Non-pigmented ciliary epithelial cell (primary cell): ENCODE measurements at regions not wholly inside any gene's neighbourhood (a gene's known extent, or its start where the extent isn't known, plus 50 kb on each side); places are given as distances from the start of the nearest gene placed in this dataset.
"Not testable (repeated sequence)": the region's sequence is repeated elsewhere in the genome, so short reads cannot be mapped to it uniquely, and the experiment has no call there.

Experiments
- DNase-seq: peaks from one replicate; pipeline ENCODE4 v3.0.0-alpha.2; 2010; ENCODE audit warnings: low read depth

- no peak for DNase-seq
Observed at GRCh38 chr20:11976966-11977365, 59.3 kb downstream of the BTBD3 start.

GRCh38 chr20:11978496-11978895, 60.8 kb downstream of the BTBD3 start:
- no peak for DNase-seq

GRCh38 chr20:11979306-11979990, 61.8 kb downstream of the BTBD3 start:
- DNase-seq = no peak

DNA sequence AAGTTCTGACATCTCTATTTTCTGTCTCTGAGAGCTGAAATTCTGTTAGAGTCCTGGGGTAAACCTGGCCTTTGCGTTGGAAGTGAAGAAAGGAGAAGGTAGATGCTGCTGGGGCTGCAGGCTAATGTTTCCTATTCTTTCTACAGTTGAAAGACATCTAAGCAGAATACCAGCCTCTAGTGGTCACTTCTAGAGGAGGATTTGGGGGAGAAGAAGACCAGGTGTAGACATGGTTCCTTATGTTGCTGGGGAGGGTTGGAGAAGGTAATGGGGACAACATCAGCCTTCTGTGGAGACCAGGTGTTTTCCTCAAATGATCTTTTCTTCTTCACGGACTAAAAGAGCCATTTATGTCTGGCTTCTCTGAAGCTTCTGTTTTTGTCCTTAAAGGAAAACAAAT, 62.6 kb downstream of the BTBD3 start:
- no peak for DNase-seq

DNA sequence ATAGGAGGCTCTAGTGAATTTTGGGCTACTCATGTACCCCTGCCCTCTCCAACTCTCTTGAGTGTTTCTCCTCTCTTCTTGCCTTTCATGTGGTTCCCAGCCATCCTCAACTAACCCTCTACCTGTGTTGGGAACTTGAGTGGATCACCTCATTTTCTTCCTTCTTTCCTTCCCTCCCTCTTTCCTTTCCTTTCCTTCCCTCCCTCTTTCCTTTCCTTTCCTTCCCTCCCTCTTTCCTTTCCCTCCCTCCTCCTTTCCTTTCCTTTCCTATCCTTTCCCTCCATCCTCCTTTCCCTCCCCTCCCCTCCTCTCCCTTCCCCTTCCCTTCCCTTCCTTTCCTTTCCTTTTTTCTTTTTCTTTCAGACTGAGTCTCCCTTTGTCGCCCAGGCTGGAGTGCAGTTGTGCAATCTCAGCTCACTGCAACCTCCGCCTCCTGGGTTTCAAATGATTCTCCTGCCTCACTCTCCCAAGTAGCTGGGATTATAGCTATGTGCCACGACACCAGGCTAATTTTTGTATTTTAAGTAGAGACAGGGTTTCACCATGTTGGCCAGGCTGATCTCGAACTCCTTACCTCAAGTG, 63.8 kb downstream of the BTBD3 start:
- DNase-seq = no peak

- DNase-seq = no peak
Observed at GRCh38 chr20:11982289-11982954, 64.7 kb downstream of the BTBD3 start.

DNA sequence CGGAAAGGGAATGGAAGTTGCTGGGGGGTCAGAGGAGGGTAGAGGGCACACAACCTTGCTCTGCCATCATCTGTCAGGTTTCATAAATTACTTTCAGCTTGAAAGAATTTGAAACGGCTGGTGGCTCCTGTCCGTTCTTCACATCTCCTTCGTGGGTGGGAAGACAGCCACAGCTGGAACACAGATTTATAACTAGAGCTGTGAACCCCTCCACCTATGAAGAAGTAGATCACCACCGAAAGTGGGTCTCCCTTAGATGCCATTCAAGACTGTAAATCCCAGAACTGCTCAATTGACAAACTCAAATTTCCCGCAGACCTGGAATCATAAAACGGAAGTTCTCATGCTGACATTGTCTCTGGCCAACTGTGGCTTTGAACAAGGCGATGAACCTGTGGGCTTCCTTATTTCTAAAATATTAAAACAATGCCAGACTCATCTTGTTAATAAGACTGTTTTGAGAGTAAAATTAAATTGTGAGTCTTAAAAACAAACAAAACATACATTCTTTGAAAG, 65.3 kb downstream of the BTBD3 start:
- DNase-seq = no peak

DNA sequence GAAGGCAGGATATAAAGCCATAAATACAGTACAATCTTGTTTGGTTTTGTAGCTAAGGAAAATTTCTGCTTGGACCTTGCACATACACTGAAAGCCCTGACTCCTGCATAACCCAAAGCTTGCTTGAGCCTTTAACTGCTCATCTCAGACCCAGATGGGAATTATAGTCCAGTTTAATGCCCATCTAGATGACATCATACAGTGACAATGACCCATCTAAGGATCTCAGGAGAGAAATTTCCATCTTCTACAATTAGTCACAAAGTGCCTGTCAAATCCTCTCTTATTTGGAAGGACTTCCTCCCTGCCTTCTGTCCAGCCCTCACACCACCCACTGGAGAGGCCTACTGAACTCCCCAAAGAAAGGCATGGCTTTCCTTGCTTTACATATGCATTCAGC, 69.3 kb downstream of the BTBD3 start:
- no peak for DNase-seq

DNA sequence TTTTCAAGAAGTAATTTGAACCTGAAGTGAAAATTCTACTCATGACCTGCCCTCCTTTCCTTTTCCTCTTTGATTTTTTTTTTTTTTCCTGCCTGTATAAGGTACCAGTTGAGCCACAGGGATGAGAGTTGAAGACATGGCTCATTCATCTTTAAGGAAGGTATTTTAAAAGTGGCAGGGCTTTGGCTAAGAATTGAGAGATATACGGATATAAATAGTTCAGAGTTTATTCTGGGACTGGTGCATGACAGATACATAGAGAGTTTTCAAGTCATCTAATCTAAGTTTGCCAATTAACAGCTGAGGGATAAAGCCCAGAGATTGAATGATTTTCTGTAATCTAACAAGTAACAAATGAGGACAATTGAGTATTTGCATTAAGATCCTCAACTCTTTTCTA, 69.8 kb downstream of the BTBD3 start:
- no peak for DNase-seq

- DNase-seq = no peak
Observed at GRCh38 chr20:11989018-11989771, 71.5 kb downstream of the BTBD3 start.

DNA sequence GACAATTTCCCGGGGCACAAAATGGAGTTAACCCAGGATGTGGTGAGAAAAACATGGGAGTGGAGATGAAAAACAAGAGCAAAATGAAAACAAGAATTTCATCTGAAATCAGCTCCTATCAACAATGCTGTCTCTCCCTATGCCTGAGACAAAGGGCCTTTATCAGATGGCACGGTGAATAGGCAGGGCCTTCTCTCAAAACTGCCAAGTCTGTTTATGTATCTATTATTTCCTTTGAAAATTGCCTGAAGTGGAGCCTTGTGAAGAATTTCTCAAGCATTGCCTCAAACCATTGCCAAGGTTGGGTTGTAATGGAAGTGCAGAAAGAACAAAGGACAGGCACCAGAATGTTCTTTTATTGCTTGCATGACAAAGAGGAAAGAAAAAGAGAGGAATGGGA, 74.7 kb downstream of the BTBD3 start:
- no peak for DNase-seq

DNA sequence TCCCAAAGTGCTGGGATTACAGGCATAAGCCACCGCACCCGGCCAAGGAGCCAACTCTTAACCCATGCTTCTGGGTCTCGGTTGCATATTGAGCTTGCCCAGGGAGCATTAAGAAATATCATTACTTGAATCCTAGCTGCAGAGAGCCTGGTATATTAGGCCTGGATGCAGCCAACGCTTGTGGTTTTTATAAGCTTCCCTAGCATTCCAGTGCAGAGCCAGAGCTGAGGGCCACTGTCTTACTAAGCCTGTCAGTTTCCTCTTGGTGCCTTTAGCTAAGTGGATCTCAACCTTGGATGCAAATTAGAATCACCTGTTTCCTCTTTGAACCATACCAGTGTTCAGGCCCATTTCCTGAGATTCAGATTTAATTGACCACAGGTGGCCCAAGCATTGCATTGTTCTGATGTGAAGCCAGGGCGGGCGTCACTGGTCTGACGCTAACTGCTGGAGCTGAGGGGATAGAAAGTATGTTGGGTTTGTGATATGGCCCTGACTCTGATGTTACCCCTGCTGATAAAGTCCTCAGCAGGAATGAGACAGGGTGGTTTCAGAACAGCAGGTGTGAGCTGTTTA, 76.3 kb downstream of the BTBD3 start:
- no peak for DNase-seq

DNA sequence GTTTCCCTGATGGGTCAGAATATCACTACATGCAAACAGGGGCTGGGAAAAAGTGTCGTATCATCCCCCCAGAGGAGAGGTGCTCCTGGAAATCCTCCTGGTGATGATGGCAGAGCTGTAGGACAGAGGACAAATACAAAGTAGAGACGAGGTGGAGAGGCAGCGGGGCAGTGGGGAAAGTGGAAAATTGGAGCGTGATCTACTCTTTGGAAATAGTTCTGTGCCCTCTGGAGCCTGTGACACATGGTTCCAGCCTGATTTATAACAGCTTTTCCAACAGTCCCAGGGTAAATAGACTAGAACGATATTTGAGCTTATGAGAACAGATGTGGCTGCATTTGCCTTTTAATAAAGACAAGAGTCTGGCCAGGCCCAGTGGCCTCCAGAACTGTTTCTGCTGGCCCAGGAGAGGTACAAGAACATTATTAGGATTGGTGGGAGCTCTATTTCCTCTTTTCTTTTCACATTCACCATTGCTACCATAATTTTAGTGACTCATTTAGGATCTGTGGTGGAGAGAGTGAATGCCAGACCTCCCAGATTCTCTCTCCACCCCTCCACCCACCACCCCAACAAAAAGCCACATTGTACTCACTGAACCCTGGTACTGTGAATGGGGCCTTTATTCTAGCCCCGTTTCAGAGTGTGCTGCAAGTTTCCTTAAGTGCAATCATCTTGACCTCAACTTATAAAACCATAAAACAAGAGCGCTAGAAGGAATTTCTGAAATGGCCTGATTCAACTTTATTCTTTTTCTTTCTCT, 78.3 kb downstream of the BTBD3 start:
- no peak for DNase-seq

GRCh38 chr20:12004776-12005175, 87.1 kb downstream of the BTBD3 start:
- not testable (repeated sequence) for DNase-seq

DNA sequence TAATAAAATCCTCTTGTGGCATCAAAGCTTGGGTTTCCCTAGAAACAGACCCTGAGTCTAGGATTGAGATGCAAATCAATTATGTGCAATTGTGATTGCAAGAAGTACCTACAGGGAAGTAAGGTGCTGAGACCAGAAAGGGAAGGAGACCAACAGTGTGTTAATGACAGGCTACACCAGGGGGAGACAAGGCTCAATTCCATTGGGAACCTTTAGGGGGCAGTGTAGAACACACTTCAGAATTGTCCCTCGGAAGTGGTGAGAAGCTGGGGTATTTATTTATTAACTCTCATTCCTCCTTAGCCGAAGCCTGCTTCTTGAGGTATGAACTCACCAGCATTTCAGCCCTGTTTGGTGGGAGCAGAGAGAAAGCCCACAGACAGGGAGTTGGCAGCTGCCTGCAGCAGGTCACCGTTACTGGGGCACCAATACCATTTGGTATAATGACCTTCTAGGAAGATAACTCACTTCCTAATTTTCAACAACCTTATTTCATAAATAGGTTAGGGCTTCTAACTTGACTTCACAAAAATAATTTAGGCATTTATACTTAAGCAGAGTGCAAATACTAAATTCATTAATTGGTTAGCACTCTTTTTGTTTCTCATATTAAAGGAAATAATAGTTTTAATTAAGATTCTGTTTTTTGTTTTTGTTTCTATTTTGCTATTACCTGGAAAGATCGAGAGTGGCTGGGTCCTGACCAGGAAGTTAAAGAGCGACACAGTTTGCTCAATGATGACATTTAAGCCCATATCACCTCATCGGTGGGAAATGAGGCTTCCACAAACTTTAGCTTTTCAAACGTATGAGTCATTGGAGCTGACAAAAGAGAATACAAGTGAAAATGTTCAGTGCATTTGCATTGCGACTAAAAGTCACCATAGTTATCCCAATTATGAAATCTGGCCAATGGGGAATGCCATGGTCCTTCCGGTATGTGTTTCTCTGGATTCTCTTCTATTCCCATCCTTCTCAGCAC, 94.8 kb downstream of the BTBD3 start:
- DNase-seq = no peak

GRCh38 chr20:12014276-12014675, 96.6 kb downstream of the BTBD3 start:
- DNase-seq = no peak

DNA sequence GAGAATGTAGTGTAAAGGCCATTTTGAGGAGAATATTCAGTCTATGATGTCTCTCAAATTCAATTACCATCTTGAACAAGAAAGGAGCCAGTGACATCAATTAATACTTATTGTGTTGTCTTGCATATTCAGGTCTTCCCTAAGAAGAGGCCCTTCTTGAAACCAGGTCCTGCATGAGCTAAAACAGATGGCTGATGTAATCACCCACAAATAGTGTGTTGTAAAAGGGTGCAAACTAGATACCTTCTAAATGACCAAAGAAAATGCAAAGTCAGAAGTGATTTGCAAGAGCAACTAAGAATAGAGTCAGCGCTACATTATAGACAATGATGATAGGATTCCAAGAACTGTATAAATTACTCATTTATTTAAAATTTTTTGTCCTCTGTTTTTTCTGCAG, 97.0 kb downstream of the BTBD3 start:
- DNase-seq = no peak

DNA sequence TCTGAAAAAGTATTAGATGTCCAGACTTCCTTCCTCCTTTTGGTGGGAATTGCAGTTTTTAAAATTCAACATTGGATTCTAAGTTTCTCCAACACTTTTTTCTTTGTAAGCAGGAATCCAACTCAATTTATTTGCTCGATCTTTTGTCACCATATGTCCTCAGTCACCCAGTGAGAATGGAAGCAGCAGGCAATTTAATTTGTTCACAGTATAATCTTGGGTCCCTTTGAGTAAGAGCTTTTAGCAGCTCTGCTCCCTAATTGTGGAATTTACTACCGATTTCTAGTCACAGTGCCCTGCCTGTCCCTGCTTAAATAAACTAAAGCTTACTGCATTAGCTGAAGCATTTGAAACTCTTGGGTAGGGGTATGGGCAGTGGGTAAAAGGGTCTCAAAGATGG, 98.6 kb downstream of the BTBD3 start:
- DNase-seq = no peak

GRCh38 chr20:12019715-12020114, 102.0 kb downstream of the BTBD3 start:
- no peak for DNase-seq

- no peak for DNase-seq
Observed at GRCh38 chr20:12020846-12021245, 103.2 kb downstream of the BTBD3 start.
